ENCODE measurements at regions not wholly inside any gene's neighbourhood (a gene's known extent, or its start where the extent isn't known, plus 50 kb on each side); places are given as distances from the start of the nearest gene placed in this dataset.

DNA sequence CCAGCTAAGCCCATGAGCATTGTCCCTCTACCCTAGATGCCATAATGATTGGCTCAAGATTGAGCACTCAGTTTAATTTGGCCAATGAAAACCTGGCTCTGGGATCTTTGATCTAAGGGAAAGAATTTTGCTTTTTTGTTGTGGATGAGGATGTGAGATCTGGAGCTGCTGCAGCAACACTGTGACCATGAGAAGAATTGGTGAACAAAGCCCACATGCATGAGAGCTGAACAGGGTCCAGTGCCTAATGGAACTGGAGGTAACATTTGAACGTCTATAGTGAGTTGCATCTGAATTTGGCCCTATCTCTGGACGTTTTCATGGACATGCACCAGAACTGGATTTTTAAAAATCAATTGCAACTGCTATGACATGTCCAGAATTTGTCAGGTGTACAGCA is 338.6 kb downstream of the AACS start:
- TF ChIP-seq CTCF (IDR thresholded peaks at IDR 0.05; ENCODE audit: unreplicated experiment), result no peak
- peaks cover 3% of the 10 kb centered on the region for H3K36me3 Mint-ChIP-seq
- no peak overlapping the region for H3K4me3 Mint-ChIP-seq
- H3K27ac Mint-ChIP-seq, result no peak overlapping the region
- peaks cover 12% of the 10 kb centered on the region for H3K27me3 Mint-ChIP-seq (ENCODE audit: low read depth)
- H3K9me3 Mint-ChIP-seq, result peaks cover 37% of the 10 kb centered on the region
- no peaks in the 10 kb centered on the region for H3K4me1 Mint-ChIP-seq
- DNase-seq (ENCODE audit: low spot score in 2 of 2, unreplicated experiment in 2 of 2), result no peak

DNA sequence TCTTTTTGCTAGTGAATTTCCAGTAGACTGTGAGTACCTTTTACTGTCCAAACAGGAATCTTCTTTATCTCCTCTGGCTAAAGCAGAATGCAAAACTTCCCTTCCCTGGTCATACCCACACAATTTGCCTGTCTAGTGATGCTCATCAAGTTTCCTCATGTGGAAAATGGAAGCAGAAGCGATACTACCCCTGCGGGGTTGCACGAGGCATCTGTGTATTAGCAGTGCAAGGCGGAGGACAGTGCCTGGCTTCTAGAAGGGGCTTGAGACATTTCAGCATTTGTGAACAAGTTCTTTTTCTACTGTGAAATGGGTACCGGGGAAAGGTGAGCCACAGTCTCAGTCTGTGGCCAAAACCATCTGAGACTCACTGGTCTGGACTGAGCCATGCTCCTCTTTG is 340.9 kb downstream of the AACS start:
- peaks cover 3% of the 10 kb centered on the region for H3K36me3 Mint-ChIP-seq
- no peak for DNase-seq (ENCODE audit: low spot score in 2 of 2, unreplicated experiment in 2 of 2)
- no peak overlapping the region for H3K27ac Mint-ChIP-seq
- H3K4me1 Mint-ChIP-seq, result no peaks in the 10 kb centered on the region
- peaks cover 12% of the 10 kb centered on the region for H3K27me3 Mint-ChIP-seq (ENCODE audit: low read depth)
- peaks cover 19% of the 10 kb centered on the region for H3K9me3 Mint-ChIP-seq
- no peak for TF ChIP-seq CTCF (IDR thresholded peaks at IDR 0.05; ENCODE audit: unreplicated experiment)
- H3K4me3 Mint-ChIP-seq, result no peak overlapping the region

- DNase-seq (ENCODE audit: low spot score in 2 of 2, unreplicated experiment in 2 of 2), result no peak
- Mint-ChIP-seq H3K27me3 (ENCODE audit: low read depth) (peaks cover 12% of the 10 kb centered on the region), H3K4me1 (no peaks in the 10 kb centered on the region), H3K27ac (no peak overlapping the region), H3K4me3 (no peak overlapping the region), H3K36me3 (no peaks in the 10 kb centered on the region), H3K9me3 (peaks cover 6% of the 10 kb centered on the region)
- no peak for TF ChIP-seq CTCF (IDR thresholded peaks at IDR 0.05; ENCODE audit: unreplicated experiment)
Measured at GRCh38 chr12:125408718-125409117, 343.5 kb downstream of the AACS start.

DNA sequence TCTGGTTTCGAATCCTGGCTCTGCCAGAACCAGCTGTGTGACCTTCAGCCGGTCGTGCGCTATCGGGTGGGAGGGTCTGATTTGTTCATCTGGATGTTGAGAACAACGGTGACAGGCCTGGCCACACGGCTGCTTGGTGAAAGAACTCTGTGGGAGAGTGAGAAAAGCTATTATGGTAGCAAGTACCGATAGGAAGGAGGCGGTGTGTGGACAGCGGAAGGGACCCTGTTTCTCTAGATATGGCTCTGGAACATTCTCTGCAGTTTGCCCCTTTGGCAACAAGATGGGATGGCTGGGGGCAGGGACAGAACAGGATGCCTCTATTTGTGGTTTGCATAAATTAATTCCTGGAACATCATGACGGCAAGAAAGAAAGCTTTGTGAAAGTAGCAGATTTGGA is 347.3 kb downstream of the AACS start:
- H3K36me3 Mint-ChIP-seq, result no peaks in the 10 kb centered on the region
- peaks cover 3% of the 10 kb centered on the region for H3K27me3 Mint-ChIP-seq (ENCODE audit: low read depth)
- no peak overlapping the region for H3K27ac Mint-ChIP-seq
- H3K9me3 Mint-ChIP-seq, result peaks cover 3% of the 10 kb centered on the region
- H3K4me1 Mint-ChIP-seq, result no peaks in the 10 kb centered on the region
- no peak for DNase-seq (ENCODE audit: low spot score in 2 of 2, unreplicated experiment in 2 of 2)
- TF ChIP-seq CTCF (IDR thresholded peaks at IDR 0.05; ENCODE audit: unreplicated experiment), result no peak
- H3K4me3 Mint-ChIP-seq, result no peak overlapping the region

DNA sequence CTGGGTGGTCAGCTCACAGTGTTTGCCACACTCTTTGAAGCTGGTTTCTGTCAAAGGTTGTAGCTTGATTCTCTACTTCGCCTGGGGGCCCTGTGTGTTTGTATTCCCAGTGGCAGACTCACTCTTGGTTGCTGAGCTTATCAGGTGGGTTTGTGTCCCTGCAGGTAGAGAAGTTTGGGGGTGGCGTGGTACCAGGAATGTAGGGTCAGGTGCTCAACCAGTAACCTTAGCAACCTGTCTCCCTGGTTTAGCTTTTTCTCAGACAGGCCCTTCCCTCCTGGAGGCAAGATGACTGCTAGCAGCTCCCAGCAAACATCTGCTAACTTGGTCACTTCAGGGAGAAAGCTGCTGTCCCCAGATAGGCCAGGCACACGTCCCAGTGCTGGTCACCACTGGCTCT is 352.2 kb downstream of the AACS start:
- TF ChIP-seq CTCF (IDR thresholded peaks at IDR 0.05; ENCODE audit: unreplicated experiment), result no peak
- DNase-seq (ENCODE audit: low spot score in 2 of 2, unreplicated experiment in 2 of 2), result no peak
- Mint-ChIP-seq H3K9me3 (peaks cover 16% of the 10 kb centered on the region), H3K27me3 (ENCODE audit: low read depth) (no peaks in the 10 kb centered on the region), H3K27ac (no peak overlapping the region), H3K4me3 (no peak overlapping the region), H3K4me1 (no peaks in the 10 kb centered on the region), H3K36me3 (no peaks in the 10 kb centered on the region)

DNA sequence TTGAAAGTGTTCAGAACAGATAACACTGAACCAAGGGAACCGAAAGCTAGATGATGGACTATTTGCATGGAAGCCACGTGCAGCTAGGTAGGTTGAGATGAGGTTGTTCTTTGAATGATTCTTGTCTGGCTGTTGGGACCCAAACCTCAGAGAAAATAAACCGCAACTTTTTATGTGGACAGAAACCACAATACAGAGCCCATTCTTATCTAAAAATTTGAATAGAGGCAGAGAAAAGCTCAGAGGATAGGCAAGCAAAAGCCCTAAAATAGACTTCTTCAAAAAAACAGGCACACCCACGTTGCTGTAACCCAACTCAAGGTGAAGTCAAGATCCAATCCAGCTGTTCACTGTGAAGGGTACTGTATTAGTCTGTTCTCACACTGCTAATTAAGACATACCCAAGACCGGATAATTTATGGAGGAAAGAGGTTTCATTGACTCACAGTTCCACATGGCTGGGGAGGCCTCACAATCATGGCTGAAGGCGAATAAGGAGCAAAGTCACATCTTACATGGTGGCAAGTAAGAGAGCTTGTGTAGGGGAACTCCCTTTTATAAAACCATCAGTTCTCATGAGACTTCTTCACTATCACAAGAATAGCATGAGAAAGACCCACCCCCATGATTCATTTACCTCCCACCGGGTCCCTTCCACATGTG is 353.8 kb downstream of the AACS start:
- Mint-ChIP-seq H3K36me3 (no peaks in the 10 kb centered on the region), H3K27me3 (ENCODE audit: low read depth) (no peaks in the 10 kb centered on the region), H3K4me1 (no peaks in the 10 kb centered on the region), H3K9me3 (peaks cover 14% of the 10 kb centered on the region), H3K27ac (no peak overlapping the region), H3K4me3 (no peak overlapping the region)
- no peak for DNase-seq (ENCODE audit: low spot score in 2 of 2, unreplicated experiment in 2 of 2)
- no peak for TF ChIP-seq CTCF (IDR thresholded peaks at IDR 0.05; ENCODE audit: unreplicated experiment)

All from mesothelial cell of epicardium (in vitro differentiated cells).